ENCODE measurements at regions not wholly inside any gene's neighbourhood (a gene's known extent, or its start where the extent isn't known, plus 50 kb on each side); places are given as distances from the start of the nearest gene placed in this dataset.

DNA sequence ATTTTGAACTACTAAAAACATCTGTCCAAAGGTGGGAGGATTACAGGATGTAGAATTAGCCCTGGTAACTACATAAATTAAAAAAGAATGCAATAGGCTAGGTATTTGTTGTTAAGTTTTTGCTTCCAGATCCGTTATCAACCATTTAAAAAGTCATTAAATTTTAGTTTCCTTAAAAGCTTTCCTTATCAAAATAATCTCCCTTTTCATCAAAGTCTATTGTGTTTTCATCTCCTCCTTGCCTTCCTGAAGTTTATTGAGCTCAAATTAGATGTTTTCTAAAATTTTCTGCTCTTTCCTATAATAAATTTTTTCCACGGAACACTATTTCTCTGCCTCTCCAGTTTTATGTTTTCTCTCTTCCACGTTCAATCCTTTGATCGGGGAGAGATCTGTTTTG is 108.6 kb downstream of the MEX3B start:
- TF ChIP-seq, protein P1, sequence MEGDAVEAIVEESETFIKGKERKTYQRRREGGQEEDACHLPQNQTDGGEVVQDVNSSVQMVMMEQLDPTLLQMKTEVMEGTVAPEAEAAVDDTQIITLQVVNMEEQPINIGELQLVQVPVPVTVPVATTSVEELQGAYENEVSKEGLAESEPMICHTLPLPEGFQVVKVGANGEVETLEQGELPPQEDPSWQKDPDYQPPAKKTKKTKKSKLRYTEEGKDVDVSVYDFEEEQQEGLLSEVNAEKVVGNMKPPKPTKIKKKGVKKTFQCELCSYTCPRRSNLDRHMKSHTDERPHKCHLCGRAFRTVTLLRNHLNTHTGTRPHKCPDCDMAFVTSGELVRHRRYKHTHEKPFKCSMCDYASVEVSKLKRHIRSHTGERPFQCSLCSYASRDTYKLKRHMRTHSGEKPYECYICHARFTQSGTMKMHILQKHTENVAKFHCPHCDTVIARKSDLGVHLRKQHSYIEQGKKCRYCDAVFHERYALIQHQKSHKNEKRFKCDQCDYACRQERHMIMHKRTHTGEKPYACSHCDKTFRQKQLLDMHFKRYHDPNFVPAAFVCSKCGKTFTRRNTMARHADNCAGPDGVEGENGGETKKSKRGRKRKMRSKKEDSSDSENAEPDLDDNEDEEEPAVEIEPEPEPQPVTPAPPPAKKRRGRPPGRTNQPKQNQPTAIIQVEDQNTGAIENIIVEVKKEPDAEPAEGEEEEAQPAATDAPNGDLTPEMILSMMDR (IDR thresholded peaks at IDR 0.05) = no peak
- TF ChIP-seq POLR2AphosphoS5 (IDR thresholded peaks at IDR 0.05) (no peak), POLR2A (IDR thresholded peaks at IDR 0.05) (no peak)

All from breast epithelium (tissue), 3 donors.